Vagina (tissue), 2 donors: ENCODE measurements at regions not wholly inside any gene's neighbourhood (a gene's known extent, or its start where the extent isn't known, plus 50 kb on each side); places are given as distances from the start of the nearest gene placed in this dataset.

Experiments
- POLR2A ChIP-seq, 2 donors: fragments of 450-650 bp; IDR thresholded peaks; one replicate each; pipeline ENCODE4 v1.6.1; 2017; ENCODE audit warnings: antibody characterized with exemption in 2 of 2, mild to moderate bottlenecking in 2 of 2, moderate library complexity in 2 of 2
- POLR2AphosphoS5 ChIP-seq, 2 donors: sonication (generic); formaldehyde crosslinking; IDR thresholded peaks; one replicate each; pipeline ENCODE4 v1.9.0; 2017; ENCODE audit warnings: antibody characterized with exemption in 2 of 2, mild to moderate bottlenecking in 2 of 2, low read depth in 1 of 2; ENCODE audit not compliant: insufficient read depth in 1 of 2

GRCh38 chr1:188641566-188642211, 1812.9 kb downstream of the PLA2G4A start:
- TF ChIP-seq POLR2AphosphoS5 (IDR thresholded peaks at IDR 0.05; ENCODE audit: insufficient read depth in 1 of 2, low read depth in 1 of 2) (no peak), POLR2A (IDR thresholded peaks at IDR 0.05) (no peak)
